Type B pancreatic cell (in vitro differentiated cells): ENCODE measurements at regions not wholly inside any gene's neighbourhood (a gene's known extent, or its start where the extent isn't known, plus 50 kb on each side); places are given as distances from the start of the nearest gene placed in this dataset.

Experiments used
- DNase-seq: peaks from one replicate; pipeline ENCODE4 v3.0.0; 2021; ENCODE audit warnings: mixed read lengths; ENCODE audit not compliant: unreplicated experiment; ENCODE audit errors: extremely low spot score
- H3K27ac Mint-ChIP-seq: 2 replicates; pipeline ENCODE4 v1.8.0; 2021; ENCODE audit warnings: mild to moderate bottlenecking, mixed read lengths
- H3K27me3 Mint-ChIP-seq: 2 replicates; pipeline ENCODE4 v1.8.0; 2021; ENCODE audit warnings: mixed read lengths
- H3K36me3 Mint-ChIP-seq: 2 replicates; pipeline ENCODE4 v1.8.0; 2021; ENCODE audit warnings: mixed read lengths
- H3K4me1 Mint-ChIP-seq: one replicate; pipeline ENCODE4 v1.8.0; 2021; ENCODE audit warnings: mixed read lengths; ENCODE audit not compliant: unreplicated experiment
- H3K4me3 Mint-ChIP-seq: 2 replicates; pipeline ENCODE4 v1.8.0; 2021; ENCODE audit warnings: mild to moderate bottlenecking, mixed read lengths
- H3K9me3 Mint-ChIP-seq: 2 replicates; pipeline ENCODE4 v1.8.0; 2021; ENCODE audit warnings: mixed read lengths
- TF ChIP-seq, protein P1 (sequence below): fragments of 200-600 bp; sonication (generic); conservative IDR thresholded peaks from 2 replicates; pipeline ENCODE4 v1.5.0; 2021; ENCODE audit warnings: antibody characterized with exemption, mild to moderate bottlenecking

DNA sequence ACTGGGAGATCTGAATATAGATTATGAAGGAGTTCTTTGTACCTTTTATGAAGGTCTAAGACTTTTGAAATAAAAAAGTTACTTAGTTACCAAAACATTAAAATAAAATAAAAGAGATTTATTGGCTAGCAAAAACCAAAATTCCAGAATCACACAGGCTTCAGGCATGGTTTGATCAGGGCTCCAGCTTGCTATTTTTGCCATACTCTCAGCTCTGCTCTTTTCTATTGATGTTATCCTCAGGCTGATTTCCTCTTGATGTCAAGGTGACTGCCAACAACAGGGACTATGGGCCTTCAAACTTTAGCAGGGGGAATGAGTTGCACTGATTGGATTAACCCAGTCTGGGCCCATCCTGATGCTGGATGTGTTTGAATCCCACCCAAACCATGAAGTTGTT, 174.1 kb downstream of the TFCP2L1 start:
- DNase-seq: no peak
- H3K36me3 Mint-ChIP-seq: no peaks in the 10 kb centered on the region
- TF ChIP-seq, protein P1, sequence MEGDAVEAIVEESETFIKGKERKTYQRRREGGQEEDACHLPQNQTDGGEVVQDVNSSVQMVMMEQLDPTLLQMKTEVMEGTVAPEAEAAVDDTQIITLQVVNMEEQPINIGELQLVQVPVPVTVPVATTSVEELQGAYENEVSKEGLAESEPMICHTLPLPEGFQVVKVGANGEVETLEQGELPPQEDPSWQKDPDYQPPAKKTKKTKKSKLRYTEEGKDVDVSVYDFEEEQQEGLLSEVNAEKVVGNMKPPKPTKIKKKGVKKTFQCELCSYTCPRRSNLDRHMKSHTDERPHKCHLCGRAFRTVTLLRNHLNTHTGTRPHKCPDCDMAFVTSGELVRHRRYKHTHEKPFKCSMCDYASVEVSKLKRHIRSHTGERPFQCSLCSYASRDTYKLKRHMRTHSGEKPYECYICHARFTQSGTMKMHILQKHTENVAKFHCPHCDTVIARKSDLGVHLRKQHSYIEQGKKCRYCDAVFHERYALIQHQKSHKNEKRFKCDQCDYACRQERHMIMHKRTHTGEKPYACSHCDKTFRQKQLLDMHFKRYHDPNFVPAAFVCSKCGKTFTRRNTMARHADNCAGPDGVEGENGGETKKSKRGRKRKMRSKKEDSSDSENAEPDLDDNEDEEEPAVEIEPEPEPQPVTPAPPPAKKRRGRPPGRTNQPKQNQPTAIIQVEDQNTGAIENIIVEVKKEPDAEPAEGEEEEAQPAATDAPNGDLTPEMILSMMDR: no peak
- H3K27ac Mint-ChIP-seq: no peak overlapping the region
- H3K27me3 Mint-ChIP-seq: no peaks in the 10 kb centered on the region
- H3K4me3 Mint-ChIP-seq: no peak overlapping the region
- H3K9me3 Mint-ChIP-seq: peaks cover 7% of the 10 kb centered on the region
- H3K4me1 Mint-ChIP-seq: no peaks in the 10 kb centered on the region

DNA sequence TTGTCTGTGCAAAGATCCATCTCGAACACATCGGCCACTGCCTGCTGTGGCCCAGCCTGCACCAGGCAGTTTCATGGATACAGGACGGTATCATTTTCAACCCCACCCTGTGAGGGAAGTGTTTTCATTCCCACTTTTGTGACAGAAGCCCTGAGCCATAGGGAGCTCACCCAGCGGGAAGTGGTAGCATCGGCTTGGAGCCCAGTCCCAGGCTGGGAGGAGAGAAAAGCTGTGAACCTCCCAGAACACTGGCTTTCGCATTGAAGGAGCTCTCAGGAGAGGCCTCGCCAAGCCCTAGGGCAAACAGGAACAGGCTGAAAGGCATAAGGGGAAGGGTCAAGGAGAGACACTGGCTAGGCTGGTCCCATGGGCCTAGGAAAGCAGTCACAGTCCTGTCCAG, 166.1 kb downstream of the TFCP2L1 start:
- Mint-ChIP-seq H3K27ac (no peak overlapping the region), H3K9me3 (no peaks in the 10 kb centered on the region), H3K4me3 (no peak overlapping the region), H3K4me1 (no peaks in the 10 kb centered on the region), H3K27me3 (peaks cover 9% of the 10 kb centered on the region), H3K36me3 (no peaks in the 10 kb centered on the region)
- TF ChIP-seq, protein P1: no peak
- DNase-seq: no peak

DNA sequence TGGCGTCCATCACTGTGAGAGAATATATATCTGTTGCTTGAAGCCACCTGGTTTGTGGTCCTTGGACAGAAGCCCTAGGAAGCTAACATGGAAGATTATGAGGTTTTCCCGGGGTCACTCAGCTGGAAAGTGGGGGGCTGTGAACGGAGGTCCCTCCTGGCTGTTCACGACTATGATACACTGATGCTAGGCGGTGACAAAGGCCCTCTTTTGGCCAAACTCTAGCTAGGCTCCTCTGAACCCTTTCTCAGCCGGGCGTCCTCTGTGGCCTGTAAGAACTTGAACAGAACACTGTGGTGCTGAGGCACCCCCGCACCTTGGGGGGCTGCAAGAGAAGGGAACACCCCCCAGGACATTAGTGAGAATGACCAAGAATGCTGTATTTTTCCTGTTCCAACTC, 164.6 kb downstream of the TFCP2L1 start:
- H3K36me3 Mint-ChIP-seq: no peaks in the 10 kb centered on the region
- no peak for DNase-seq
- H3K27me3 Mint-ChIP-seq: peaks cover 15% of the 10 kb centered on the region
- no peak overlapping the region for H3K4me3 Mint-ChIP-seq
- TF ChIP-seq, protein P1: no peak
- no peak overlapping the region for H3K27ac Mint-ChIP-seq
- H3K4me1 Mint-ChIP-seq: no peaks in the 10 kb centered on the region
- no peaks in the 10 kb centered on the region for H3K9me3 Mint-ChIP-seq

DNA sequence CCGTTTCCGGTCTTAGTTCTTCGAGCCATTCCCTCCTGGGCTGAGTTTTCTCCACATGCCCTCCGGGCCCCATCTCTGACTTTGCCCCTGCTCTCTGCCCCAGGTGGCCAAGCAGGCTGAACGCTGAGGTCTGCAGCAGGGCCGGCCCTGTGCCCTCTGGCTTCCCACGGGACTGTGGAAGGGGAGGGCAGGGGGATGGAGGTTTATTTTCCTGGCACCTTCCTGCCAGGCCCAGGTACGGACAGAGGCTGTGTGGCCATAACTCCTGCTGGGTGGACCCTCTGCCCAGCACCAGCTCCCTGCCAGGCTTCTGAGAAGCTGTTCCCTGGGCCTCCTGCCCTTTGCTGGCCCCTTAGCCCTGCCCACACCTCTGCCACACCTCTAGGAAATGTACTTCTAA, 164.0 kb downstream of the TFCP2L1 start:
- Mint-ChIP-seq H3K9me3 (no peaks in the 10 kb centered on the region), H3K4me1 (no peaks in the 10 kb centered on the region), H3K27ac (no peak overlapping the region), H3K27me3 (peaks cover 16% of the 10 kb centered on the region), H3K4me3 (no peak overlapping the region), H3K36me3 (no peaks in the 10 kb centered on the region)
- TF ChIP-seq, protein P1: no peak
- DNase-seq: no peak

DNA sequence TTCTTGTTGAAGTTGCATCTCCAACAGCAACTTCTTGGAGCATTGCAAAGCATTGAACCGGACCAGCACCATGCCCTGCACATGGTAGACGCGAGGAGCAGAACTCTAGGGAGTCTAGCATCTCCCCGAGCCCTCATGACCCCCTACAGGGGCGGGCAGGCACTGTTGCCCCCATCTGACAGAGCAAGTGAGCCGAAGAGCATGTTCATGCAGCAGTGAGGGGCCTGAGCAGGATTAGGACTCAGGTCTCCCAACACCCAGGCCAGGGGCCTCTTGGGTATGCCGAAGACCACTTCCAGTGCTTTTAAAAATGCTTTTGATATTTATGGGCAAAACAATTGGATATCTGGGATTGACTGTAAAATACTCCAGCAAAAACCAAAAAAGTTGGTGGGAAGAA, 163.3 kb downstream of the TFCP2L1 start:
- no peak for DNase-seq
- Mint-ChIP-seq H3K4me1 (no peaks in the 10 kb centered on the region), H3K4me3 (no peak overlapping the region), H3K9me3 (no peaks in the 10 kb centered on the region), H3K27ac (no peak overlapping the region), H3K27me3 (peaks cover 21% of the 10 kb centered on the region), H3K36me3 (no peaks in the 10 kb centered on the region)
- TF ChIP-seq, protein P1: no peak

DNA sequence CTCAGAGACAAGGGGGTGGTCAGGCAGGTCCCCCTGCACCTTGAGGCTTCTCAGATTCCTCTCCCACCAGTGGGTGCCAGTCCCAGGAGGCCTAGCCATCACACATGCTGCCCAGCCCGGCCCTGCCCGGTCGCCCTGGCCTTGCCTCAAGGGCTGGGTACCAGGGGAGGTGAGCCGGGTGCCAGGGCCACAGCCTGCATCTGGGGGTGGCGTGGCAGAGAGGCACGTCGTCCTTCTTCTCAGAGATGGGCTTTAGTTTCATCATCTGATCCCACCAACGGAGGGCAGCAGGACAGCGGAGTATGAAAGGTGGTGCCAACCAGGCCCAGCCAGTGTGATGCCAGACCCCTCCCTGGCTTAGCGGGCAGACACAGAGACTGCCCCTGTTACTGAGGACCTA, 161.7 kb downstream of the TFCP2L1 start:
- H3K27me3 Mint-ChIP-seq: peaks cover 26% of the 10 kb centered on the region
- TF ChIP-seq, protein P1: no peak
- H3K36me3 Mint-ChIP-seq: no peaks in the 10 kb centered on the region
- no peaks in the 10 kb centered on the region for H3K9me3 Mint-ChIP-seq
- DNase-seq: no peak
- H3K4me3 Mint-ChIP-seq: no peak overlapping the region
- no peaks in the 10 kb centered on the region for H3K4me1 Mint-ChIP-seq
- no peak overlapping the region for H3K27ac Mint-ChIP-seq
